Panc1 (cell line): ENCODE measurements at regions not wholly inside any gene's neighbourhood (a gene's known extent, or its start where the extent isn't known, plus 50 kb on each side); places are given as distances from the start of the nearest gene placed in this dataset.

Experiments
- ATAC-seq: fragments of 200-7000 bp; cut with Tn5 transposase; 2 replicates; pipeline ENCODE4 v1.9.1; 2020; ENCODE audit warnings: mild to moderate bottlenecking, moderate library complexity
- BruUV-seq: library from RNA; stranded (reverse); fragments of 400-500 nt; replicated peaks from 2 replicates; lab custom pipeline; 2021; lab: Mats Ljungman, UMichigan
- CTCF ChIA-PET: fragments of 300-600 bp; sonication (Branson Sonifier 250); formaldehyde crosslinking; loops from one replicate; lab custom pipeline; 2022; ENCODE audit warnings: antibody characterized with exemption; lab: Charles Lee
- POLR2A ChIA-PET: fragments of 300-600 bp; sonication (Branson Sonifier 250); formaldehyde crosslinking; loops from one replicate; lab custom pipeline; 2022; ENCODE audit warnings: antibody characterized with exemption; lab: Charles Lee
- DNase-seq: peaks from one replicate; pipeline ENCODE4 v3.0.0-alpha.2; 2010; ENCODE audit warnings: low read depth, low spot score
- H3K27ac ChIP-seq: 2 replicates; pipeline ENCODE4 v1.5.1; 2011; ENCODE audit warnings: mild to moderate bottlenecking, low read length, inconsistent platforms
- H3K27me3 ChIP-seq: fragments of 200-500 bp; sonication (Bioruptor generic); 2 replicates; pipeline ENCODE4 v1.6.0; 2014; ENCODE audit warnings: low read length, inconsistent platforms; ENCODE audit not compliant: control insufficient read depth, insufficient read depth
- H3K36me3 ChIP-seq: fragments of 200-500 bp; sonication (Bioruptor generic); 2 replicates; pipeline ENCODE4 v1.5.1; 2014; ENCODE audit warnings: inconsistent platforms, mild to moderate bottlenecking, low read length, moderate library complexity; ENCODE audit not compliant: control insufficient read depth, insufficient read depth
- H3K4me1 ChIP-seq: 2 replicates; pipeline ENCODE4 v1.5.1; 2011; ENCODE audit warnings: inconsistent platforms, mild to moderate bottlenecking, low read length, moderate library complexity; ENCODE audit not compliant: control insufficient read depth, insufficient read depth
- H3K4me3 ChIP-seq, 2 experiments: 2 replicates each; pipeline ENCODE4 v1.5.1; 2011 to 2012; ENCODE audit warnings: low read depth in 2 of 2, low read length in 2 of 2, mild to moderate bottlenecking in 2 of 2, inconsistent platforms in 1 of 2, moderate library complexity in 1 of 2
- H3K9me3 ChIP-seq: fragments of 200-500 bp; sonication (Bioruptor generic); 2 replicates; pipeline ENCODE4 v1.5.1; 2014; ENCODE audit warnings: low read depth, mild to moderate bottlenecking, inconsistent platforms, low read length, moderate library complexity; ENCODE audit not compliant: control insufficient read depth, insufficient read depth
- POLR2AphosphoS5 ChIP-seq: IDR thresholded peaks from 2 replicates; pipeline ENCODE4 v1.6.1; 2012; ENCODE audit warnings: mild to moderate bottlenecking, low read depth, low read length, moderate library complexity
- REST ChIP-seq, 2 experiments: IDR thresholded peaks; 2 replicates each; pipeline ENCODE4 v1.6.1; 2011 to 2012; ENCODE audit warnings: low read depth in 2 of 2, control low read depth in 1 of 2, low read length in 1 of 2, mild to moderate bottlenecking in 1 of 2, moderate library complexity in 1 of 2; ENCODE audit not compliant: insufficient read depth in 1 of 2
- SIN3A ChIP-seq: IDR thresholded peaks from 2 replicates; pipeline ENCODE4 v1.6.1; 2012; ENCODE audit warnings: low read depth, mild to moderate bottlenecking, low read length, moderate library complexity, borderline replicate concordance; ENCODE audit not compliant: insufficient read depth
- TCF7L2 ChIP-seq: IDR thresholded peaks from 2 replicates; pipeline ENCODE4 v1.6.1; 2011; ENCODE audit warnings: mild to moderate bottlenecking, low read depth, low read length, inconsistent platforms
- in situ Hi-C: cut with HindIII; loops from 2 replicates; pipeline ENCODE4 v1.10.0; 2016; ENCODE audit warnings: low sequenced_read_pairs, low pct_unique_long_range_greater_than_20kb
- intact Hi-C: fragments of 100-400 bp; cut with micrococcal nuclease; formaldehyde crosslinking; loops from one replicate; pipeline ENCODE4 v1.10.0; 2022; ENCODE audit not compliant: unreplicated experiment
- TF ChIP-seq, protein P1 (sequence below): fragments of 450-650 bp; IDR thresholded peaks from 2 replicates; pipeline ENCODE4 v1.5.1; 2017; ENCODE audit warnings: mild to moderate bottlenecking

DNA sequence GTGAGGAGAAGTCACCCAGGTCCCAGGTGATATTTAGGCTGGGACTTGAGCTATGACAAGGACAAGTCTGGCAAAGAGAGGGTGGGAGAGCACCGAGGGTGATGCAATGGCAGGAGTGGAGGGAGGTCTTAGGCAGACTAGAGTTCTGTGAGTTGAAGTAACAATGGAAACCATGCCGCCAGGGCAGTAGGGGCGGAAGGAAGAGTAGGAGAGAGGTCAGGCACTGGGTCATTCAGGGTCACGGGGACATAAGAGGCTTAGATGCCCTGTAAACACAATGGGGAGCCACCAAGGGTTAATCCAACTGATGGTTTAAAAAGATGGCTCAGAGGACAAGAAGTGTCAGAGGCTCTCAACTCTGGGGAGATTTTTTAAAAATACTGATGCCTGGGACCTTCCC lies 199.7 kb upstream of the LRTM1 start:
- H3K27ac ChIP-seq: no peak overlapping the region
- DNase-seq (no peak), ATAC-seq (no peak)
- in situ Hi-C loops: no loop called here
- H3K27me3 ChIP-seq: no peaks in the 10 kb centered on the region
- no peak for TF ChIP-seq SIN3A
- no peak for TF ChIP-seq TCF7L2
- TF ChIP-seq, protein P1, sequence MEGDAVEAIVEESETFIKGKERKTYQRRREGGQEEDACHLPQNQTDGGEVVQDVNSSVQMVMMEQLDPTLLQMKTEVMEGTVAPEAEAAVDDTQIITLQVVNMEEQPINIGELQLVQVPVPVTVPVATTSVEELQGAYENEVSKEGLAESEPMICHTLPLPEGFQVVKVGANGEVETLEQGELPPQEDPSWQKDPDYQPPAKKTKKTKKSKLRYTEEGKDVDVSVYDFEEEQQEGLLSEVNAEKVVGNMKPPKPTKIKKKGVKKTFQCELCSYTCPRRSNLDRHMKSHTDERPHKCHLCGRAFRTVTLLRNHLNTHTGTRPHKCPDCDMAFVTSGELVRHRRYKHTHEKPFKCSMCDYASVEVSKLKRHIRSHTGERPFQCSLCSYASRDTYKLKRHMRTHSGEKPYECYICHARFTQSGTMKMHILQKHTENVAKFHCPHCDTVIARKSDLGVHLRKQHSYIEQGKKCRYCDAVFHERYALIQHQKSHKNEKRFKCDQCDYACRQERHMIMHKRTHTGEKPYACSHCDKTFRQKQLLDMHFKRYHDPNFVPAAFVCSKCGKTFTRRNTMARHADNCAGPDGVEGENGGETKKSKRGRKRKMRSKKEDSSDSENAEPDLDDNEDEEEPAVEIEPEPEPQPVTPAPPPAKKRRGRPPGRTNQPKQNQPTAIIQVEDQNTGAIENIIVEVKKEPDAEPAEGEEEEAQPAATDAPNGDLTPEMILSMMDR: no peak
- no peak for TF ChIP-seq POLR2AphosphoS5
- TF ChIP-seq REST (IDR thresholded peaks at IDR 0.05; ENCODE audit: insufficient read depth in 1 of 2, low read depth in 2 of 2, low read length in 1 of 2): no peak
- H3K9me3 ChIP-seq: no peaks in the 10 kb centered on the region
- H3K36me3 ChIP-seq: no peaks in the 10 kb centered on the region
- intact Hi-C loops: no loop called here
- BruUV-seq: no TSS peak
- H3K4me1 ChIP-seq: no peaks in the 10 kb centered on the region
- ChIA-PET CTCF (no interaction called here), POLR2A (no interaction called here)
- H3K4me3 ChIP-seq: no peak overlapping the region

DNA sequence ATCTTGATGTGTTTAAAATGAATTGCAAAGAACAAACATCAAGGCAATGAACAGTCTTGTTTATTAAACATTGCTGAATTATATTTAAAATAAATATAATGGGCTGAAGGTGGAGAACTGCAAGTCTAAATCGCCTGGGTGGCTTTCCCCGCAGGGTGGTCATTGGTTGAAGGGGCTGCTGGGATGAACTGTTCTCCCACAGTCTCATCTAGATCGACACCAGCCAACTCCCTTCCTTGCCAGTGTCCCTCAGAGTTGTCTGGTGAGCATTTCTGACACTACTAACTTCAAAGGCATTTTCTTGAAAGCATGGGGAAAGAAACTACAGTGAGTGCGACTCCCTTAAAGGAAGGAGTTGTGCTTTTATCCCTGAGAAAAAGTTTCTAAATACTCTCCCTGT lies 196.5 kb upstream of the LRTM1 start:
- no peak for DNase-seq
- CTCF ChIA-PET: no interaction called here
- Histone ChIP-seq H3K27me3 (no peaks in the 10 kb centered on the region), H3K27ac (no peak overlapping the region), H3K9me3 (no peaks in the 10 kb centered on the region), H3K36me3 (no peaks in the 10 kb centered on the region), H3K4me1 (no peaks in the 10 kb centered on the region), H3K4me3 (no peak overlapping the region)
- BruUV-seq: no TSS peak
- ATAC-seq: no peak
- POLR2A ChIA-PET: no interaction called here
- intact Hi-C loops (no loop called here), in situ Hi-C loops (no loop called here)
- TF ChIP-seq SIN3A (no peak), TCF7L2 (no peak), POLR2AphosphoS5 (no peak), REST (IDR thresholded peaks at IDR 0.05; ENCODE audit: insufficient read depth in 1 of 2, low read depth in 2 of 2, low read length in 1 of 2) (no peak)
- TF ChIP-seq, protein P1: no peak
